Hypothalamus (tissue), 51 donors: ENCODE measurements at regions not wholly inside any gene's neighbourhood (a gene's known extent, or its start where the extent isn't known, plus 50 kb on each side); places are given as distances from the start of the nearest gene placed in this dataset.
"Not testable (repeated sequence)": the region's sequence is repeated elsewhere in the genome, so short reads cannot be mapped to it uniquely, and the experiment has no call there.

Source experiments
- DNase-seq, 51 donors: peaks; one replicate each; lab custom pipeline; 2025; lab: John Stamatoyannopoulos, UW

- DNase-seq = not testable (repeated sequence)
Observed at GRCh38 chr13:22966753-22967152, 214.0 kb upstream of the SGCG start.

GRCh38 chr13:22967669-22968068 is 213.1 kb upstream of the SGCG start:
- DNase-seq = no peak

- no peak for DNase-seq
Observed at GRCh38 chr13:22979952-22980351, 200.8 kb upstream of the SGCG start.

- DNase-seq = no peak
Observed at GRCh38 chr13:22980936-22981335, 199.8 kb upstream of the SGCG start.

- DNase-seq = no peak
Observed at GRCh38 chr13:22993148-22993547, 187.6 kb upstream of the SGCG start.

GRCh38 chr13:23003446-23003845 is 177.3 kb upstream of the SGCG start:
- no peak for DNase-seq

GRCh38 chr13:23007426-23007825 is 173.4 kb upstream of the SGCG start:
- no peak for DNase-seq

GRCh38 chr13:23018143-23018542 is 162.6 kb upstream of the SGCG start:
- DNase-seq = no peak

GRCh38 chr13:23020246-23020843 is 160.4 kb upstream of the SGCG start:
- peak in 20 of 51 donors; percentile 2 to 42 (median 14) for DNase-seq

GRCh38 chr13:23021906-23022305 is 158.9 kb upstream of the SGCG start:
- peak in 1 of 51 donors; percentile 0 for DNase-seq

GRCh38 chr13:23022704-23023103 is 158.1 kb upstream of the SGCG start:
- no peak for DNase-seq

- no peak for DNase-seq
Observed at GRCh38 chr13:23025864-23026608, 154.7 kb upstream of the SGCG start.

- no peak for DNase-seq
Observed at GRCh38 chr13:23039266-23039935, 141.4 kb upstream of the SGCG start.

GRCh38 chr13:23042181-23042580 is 138.6 kb upstream of the SGCG start:
- DNase-seq = no peak

- DNase-seq = no peak
Observed at GRCh38 chr13:23044906-23045305, 135.9 kb upstream of the SGCG start.

GRCh38 chr13:23050126-23050525 is 130.7 kb upstream of the SGCG start:
- DNase-seq = no peak

GRCh38 chr13:23053711-23054110 is 127.1 kb upstream of the SGCG start:
- DNase-seq = not testable (repeated sequence)

GRCh38 chr13:23059173-23059572 is 121.6 kb upstream of the SGCG start:
- DNase-seq = no peak

GRCh38 chr13:23060959-23061358 is 119.8 kb upstream of the SGCG start:
- no peak for DNase-seq

- no peak for DNase-seq
Observed at GRCh38 chr13:23067129-23067528, 113.7 kb upstream of the SGCG start.

- no peak for DNase-seq
Observed at GRCh38 chr13:23069566-23069965, 111.2 kb upstream of the SGCG start.
